ENCODE measurements at regions not wholly inside any gene's neighbourhood (a gene's known extent, or its start where the extent isn't known, plus 50 kb on each side); places are given as distances from the start of the nearest gene placed in this dataset.
"Not testable (repeated sequence)": the region's sequence is repeated elsewhere in the genome, so short reads cannot be mapped to it uniquely, and the experiment has no call there.

DNA sequence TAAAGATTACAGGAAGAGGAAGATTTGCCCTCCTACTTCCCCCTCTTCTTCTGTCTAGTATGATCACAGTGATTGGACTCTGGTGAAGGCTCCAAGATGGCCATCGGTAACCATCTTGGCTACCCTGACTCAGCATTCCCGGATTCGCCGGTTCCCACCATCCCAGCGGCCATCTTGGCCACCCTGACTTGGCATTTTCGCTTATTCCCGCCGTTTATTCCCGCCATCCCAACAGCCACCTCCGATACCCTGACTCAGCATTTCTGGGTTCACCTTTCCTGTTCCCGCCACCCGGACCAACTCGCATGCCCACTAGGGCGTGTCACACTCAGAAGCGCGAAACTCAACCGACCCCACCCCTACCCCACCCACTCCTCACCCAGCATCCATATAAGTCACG, 95.4 kb upstream of the GRIN2A start:
- no peak overlapping the region for H3K4me3 ChIP-seq (ENCODE audit: low read depth, low read length)
- peaks cover 8% of the 10 kb centered on the region for H3K9me3 ChIP-seq (ENCODE audit: severe bottlenecking)
- no peaks in the 10 kb centered on the region for H3K27me3 ChIP-seq (ENCODE audit: insufficient read depth, low read depth, severe bottlenecking)
- no peaks in the 10 kb centered on the region for H3K36me3 ChIP-seq
- TF ChIP-seq, protein P1, sequence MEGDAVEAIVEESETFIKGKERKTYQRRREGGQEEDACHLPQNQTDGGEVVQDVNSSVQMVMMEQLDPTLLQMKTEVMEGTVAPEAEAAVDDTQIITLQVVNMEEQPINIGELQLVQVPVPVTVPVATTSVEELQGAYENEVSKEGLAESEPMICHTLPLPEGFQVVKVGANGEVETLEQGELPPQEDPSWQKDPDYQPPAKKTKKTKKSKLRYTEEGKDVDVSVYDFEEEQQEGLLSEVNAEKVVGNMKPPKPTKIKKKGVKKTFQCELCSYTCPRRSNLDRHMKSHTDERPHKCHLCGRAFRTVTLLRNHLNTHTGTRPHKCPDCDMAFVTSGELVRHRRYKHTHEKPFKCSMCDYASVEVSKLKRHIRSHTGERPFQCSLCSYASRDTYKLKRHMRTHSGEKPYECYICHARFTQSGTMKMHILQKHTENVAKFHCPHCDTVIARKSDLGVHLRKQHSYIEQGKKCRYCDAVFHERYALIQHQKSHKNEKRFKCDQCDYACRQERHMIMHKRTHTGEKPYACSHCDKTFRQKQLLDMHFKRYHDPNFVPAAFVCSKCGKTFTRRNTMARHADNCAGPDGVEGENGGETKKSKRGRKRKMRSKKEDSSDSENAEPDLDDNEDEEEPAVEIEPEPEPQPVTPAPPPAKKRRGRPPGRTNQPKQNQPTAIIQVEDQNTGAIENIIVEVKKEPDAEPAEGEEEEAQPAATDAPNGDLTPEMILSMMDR (IDR thresholded peaks at IDR 0.05; ENCODE audit: low read depth, low read length), result no peak
- no peak for DNase-seq
- no peak overlapping the region for H3K27ac ChIP-seq

DNA sequence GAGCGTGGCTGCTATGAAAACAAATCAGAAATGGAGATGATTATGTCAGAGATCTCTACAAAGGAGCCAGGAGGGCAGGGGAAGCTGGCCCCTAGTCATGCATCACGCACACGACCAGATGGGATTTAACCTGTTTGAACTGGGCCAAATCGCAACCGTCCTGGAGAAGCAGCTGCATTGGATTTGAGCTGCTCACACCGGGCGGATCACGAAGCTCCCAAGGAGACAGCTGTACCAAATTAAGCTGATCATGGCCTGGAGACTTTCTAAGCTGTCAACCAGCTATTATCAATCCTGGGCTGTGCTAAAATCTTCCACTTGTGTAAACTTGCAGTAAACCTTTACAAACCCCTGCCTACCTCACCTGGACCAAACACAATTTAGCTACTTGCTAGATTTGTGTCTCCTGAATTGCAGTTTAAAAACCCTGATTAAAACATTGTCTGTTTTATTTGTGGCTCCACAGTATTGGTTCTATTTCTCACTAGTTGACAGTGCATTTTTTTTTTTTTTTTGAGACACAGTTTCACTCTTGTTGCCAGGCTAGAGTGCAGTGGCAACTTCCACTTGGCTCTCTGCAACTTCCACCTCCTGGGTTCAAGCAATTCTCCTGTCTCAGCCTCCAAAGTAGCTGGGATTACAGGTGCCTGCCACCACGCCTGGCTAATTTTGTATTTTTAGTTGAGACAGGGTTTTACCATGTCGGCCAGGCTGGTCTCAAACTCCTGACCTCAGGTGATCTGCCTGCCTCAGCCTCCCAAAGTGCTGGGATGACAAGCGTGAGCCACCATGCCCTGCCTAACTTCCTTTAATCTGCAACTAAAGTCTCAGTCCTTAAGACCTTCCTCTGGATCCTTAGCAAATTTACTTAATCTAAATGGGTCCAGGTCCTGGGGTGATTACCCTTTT, 98.3 kb upstream of the GRIN2A start:
- H3K9me3 ChIP-seq (ENCODE audit: severe bottlenecking), result peaks cover 8% of the 10 kb centered on the region
- TF ChIP-seq, protein P1 (IDR thresholded peaks at IDR 0.05; ENCODE audit: low read depth, low read length), result no peak
- no peaks in the 10 kb centered on the region for H3K36me3 ChIP-seq
- DNase-seq, result peak; percentile 94
- H3K27ac ChIP-seq, result peak overlapping the region; percentile 93
- peak overlapping the region; percentile 23 for H3K4me3 ChIP-seq (ENCODE audit: low read depth, low read length)
- no peaks in the 10 kb centered on the region for H3K27me3 ChIP-seq (ENCODE audit: insufficient read depth, low read depth, severe bottlenecking)

DNA sequence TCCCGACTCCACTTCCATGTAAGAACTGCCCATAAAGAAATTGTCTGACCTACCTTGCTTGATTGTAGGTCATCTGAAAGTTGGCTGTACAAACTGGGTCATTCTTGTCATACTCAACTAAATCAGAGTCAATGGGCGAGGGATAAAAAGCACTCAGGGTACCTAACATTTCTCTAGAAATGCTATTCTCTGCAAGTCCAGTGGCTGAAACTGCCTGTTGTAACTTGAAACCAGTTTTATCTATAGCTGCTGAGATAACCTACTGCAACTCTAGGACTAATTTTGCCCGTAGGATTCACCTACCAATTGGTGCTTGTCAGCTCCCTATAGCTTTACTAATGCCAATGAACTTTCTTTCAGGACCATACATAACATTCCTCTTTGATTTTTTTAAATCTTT, 100.1 kb upstream of the GRIN2A start:
- peaks cover 8% of the 10 kb centered on the region for H3K9me3 ChIP-seq (ENCODE audit: severe bottlenecking)
- peak overlapping the region; percentile 93 for H3K27ac ChIP-seq
- no peaks in the 10 kb centered on the region for H3K27me3 ChIP-seq (ENCODE audit: insufficient read depth, low read depth, severe bottlenecking)
- no peaks in the 10 kb centered on the region for H3K36me3 ChIP-seq
- TF ChIP-seq, protein P1 (IDR thresholded peaks at IDR 0.05; ENCODE audit: low read depth, low read length), result no peak
- H3K4me3 ChIP-seq (ENCODE audit: low read depth, low read length), result no peak overlapping the region
- no peak for DNase-seq

DNA sequence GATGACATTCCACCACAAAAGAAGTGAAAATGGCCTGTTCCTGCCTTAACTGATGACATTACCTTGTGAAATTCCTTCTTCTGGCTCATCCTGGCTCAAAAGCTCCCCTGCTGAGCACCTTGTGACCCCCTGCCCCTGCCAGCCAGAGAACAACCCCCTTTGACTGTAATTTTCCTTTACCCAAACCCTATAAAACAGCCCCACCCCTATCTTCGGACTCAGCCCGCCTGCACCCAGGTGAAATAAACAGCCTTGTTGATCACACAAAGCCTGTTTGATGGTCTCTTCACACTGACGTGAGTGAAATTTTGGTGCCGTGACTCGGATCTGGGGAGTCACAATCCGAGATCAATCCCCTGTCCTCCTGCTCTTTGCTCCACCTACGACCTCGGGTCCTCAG, 101.0 kb upstream of the GRIN2A start:
- H3K36me3 ChIP-seq; DNase-seq; H3K27me3 ChIP-seq (ENCODE audit: insufficient read depth, low read depth, severe bottlenecking); H3K4me3 ChIP-seq (ENCODE audit: low read depth, low read length); H3K27ac ChIP-seq; H3K9me3 ChIP-seq (ENCODE audit: severe bottlenecking): not testable (repeated sequence)

DNA sequence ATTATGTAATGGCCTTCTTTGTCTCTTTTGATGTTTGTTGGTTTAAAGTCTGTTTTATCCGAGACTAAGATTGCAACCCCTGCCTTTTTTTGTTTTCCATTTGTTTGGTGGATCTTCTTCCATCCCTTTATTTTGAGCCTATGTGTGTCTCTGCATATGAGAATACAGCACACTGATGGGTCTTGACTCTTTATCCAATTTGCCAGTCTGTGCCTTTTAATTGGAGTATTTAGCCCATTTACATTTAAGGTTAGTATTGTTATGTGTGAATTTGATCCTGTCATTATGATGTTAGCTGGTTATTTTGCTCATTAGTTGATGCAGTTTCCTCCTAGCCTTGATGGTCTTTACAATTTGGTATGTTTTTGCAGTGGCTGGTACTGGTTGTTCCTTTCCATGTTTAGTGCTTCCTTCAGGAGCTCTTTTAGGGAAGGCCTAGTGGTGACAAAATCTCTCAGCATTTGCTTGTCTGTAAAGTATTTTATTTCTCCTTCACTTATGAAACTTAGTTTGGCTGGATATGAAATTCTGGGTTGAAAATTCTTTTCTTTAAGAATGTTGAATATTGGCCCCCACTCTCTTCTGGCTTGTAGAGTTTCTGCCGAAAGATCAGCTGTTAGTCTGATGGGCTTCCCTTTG, 95.3 kb upstream of the ATF7IP2 start:
- not testable (repeated sequence) for DNase-seq; H3K27me3 ChIP-seq (ENCODE audit: insufficient read depth, low read depth, severe bottlenecking); H3K36me3 ChIP-seq; H3K4me3 ChIP-seq (ENCODE audit: low read depth, low read length); H3K27ac ChIP-seq
- peaks cover 13% of the 10 kb centered on the region for H3K9me3 ChIP-seq (ENCODE audit: severe bottlenecking)

DNA sequence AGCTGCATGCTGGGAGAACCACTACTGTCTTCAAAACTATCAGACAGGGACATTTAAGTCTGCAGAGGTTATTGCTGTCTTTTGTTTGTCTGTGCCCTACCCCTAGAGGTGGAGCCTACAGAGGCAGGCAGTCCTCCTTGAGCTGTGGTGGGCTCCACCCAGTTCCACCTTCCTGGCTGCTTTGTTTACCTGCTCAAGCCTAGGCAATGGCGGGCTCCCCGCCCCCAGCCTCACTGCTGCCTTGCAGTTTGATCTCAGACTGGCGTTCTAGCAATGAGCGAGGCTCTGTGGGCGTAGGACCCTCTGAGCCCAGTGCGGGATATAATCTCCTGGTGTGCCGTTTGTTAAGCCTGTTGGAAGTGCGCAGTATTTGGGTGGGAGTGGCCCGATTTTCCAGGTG, 93.7 kb upstream of the ATF7IP2 start:
- peaks cover 13% of the 10 kb centered on the region for H3K9me3 ChIP-seq (ENCODE audit: severe bottlenecking)
- H3K27me3 ChIP-seq (ENCODE audit: insufficient read depth, low read depth, severe bottlenecking); H3K36me3 ChIP-seq; H3K4me3 ChIP-seq (ENCODE audit: low read depth, low read length); H3K27ac ChIP-seq; DNase-seq: not testable (repeated sequence)

DNA sequence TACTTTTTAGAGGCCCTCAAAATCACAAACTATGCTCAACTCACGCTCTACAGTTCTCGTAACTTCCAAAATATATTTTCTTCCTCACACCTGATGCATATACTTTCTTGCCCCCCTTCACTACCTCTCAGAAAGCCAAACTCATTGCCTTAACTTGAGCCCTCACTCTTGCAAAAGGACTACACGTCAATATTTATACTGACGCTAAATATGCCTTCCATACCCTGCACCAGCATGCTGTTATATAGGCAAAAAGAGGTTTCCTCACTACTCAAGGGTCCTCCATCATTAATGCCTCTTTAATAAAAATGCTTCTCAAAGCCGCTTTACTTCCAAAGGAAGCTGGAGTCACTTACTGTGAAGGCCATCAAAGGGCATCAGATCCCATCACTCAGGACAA, 92.9 kb upstream of the ATF7IP2 start:
- not testable (repeated sequence) for H3K36me3 ChIP-seq, H3K27ac ChIP-seq
- peaks cover 13% of the 10 kb centered on the region for H3K9me3 ChIP-seq (ENCODE audit: severe bottlenecking)

DNA sequence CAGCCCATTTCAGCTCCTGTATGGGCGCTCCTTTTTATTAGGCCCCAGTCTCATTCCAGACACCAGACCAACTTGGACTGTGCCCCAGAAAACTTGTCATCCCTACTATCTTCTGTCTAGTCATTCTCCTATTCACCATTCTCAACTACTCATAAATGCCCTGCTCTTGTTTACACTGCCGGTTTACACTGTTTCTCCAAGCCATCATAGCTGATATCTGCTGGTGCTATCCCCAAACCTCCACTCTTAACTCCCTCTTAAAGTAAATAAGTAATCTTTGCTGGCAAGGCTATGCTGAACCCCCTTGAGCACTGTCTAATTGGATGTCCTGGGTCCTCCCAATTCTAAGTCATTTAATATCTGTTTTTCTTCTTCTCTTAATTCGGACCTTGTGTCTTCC, 91.7 kb upstream of the ATF7IP2 start:
- not testable (repeated sequence) for H3K36me3 ChIP-seq; H3K27me3 ChIP-seq (ENCODE audit: insufficient read depth, low read depth, severe bottlenecking); H3K4me3 ChIP-seq (ENCODE audit: low read depth, low read length); DNase-seq; H3K27ac ChIP-seq
- peaks cover 13% of the 10 kb centered on the region for H3K9me3 ChIP-seq (ENCODE audit: severe bottlenecking)

More for the DNA sequence above, 92.9 kb upstream of the ATF7IP2 start:
- not testable (repeated sequence) for DNase-seq; H3K27me3 ChIP-seq (ENCODE audit: insufficient read depth, low read depth, severe bottlenecking); H3K4me3 ChIP-seq (ENCODE audit: low read depth, low read length)
